ENCODE measurements at regions not wholly inside any gene's neighbourhood (a gene's known extent, or its start where the extent isn't known, plus 50 kb on each side); places are given as distances from the start of the nearest gene placed in this dataset.

- no peak for TF ChIP-seq POLR2A (IDR thresholded peaks at IDR 0.05)
- TF ChIP-seq, protein P1, sequence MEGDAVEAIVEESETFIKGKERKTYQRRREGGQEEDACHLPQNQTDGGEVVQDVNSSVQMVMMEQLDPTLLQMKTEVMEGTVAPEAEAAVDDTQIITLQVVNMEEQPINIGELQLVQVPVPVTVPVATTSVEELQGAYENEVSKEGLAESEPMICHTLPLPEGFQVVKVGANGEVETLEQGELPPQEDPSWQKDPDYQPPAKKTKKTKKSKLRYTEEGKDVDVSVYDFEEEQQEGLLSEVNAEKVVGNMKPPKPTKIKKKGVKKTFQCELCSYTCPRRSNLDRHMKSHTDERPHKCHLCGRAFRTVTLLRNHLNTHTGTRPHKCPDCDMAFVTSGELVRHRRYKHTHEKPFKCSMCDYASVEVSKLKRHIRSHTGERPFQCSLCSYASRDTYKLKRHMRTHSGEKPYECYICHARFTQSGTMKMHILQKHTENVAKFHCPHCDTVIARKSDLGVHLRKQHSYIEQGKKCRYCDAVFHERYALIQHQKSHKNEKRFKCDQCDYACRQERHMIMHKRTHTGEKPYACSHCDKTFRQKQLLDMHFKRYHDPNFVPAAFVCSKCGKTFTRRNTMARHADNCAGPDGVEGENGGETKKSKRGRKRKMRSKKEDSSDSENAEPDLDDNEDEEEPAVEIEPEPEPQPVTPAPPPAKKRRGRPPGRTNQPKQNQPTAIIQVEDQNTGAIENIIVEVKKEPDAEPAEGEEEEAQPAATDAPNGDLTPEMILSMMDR (IDR thresholded peaks at IDR 0.05), result no peak
- TF ChIP-seq EP300 (IDR thresholded peaks at IDR 0.05), result no peak
These were observed 798.6 kb upstream of the PCDH9 start for GRCh38 chr13:68028701-68029100.
